CD4-positive, alpha-beta T cell (primary cell): ENCODE measurements at regions not wholly inside any gene's neighbourhood (a gene's known extent, or its start where the extent isn't known, plus 50 kb on each side); places are given as distances from the start of the nearest gene placed in this dataset.

ENCODE experiments used
- ATAC-seq: fragments of 200-7000 bp; cut with Tn5 transposase; one replicate; pipeline ENCODE4 v1.10.0; 2022; ENCODE audit warnings: mild to moderate bottlenecking; ENCODE audit not compliant: poor library complexity
- CTCF ChIA-PET: fragments of 350-600 bp; sonication (Branson Sonifier 250); formaldehyde crosslinking; loops from one replicate; lab custom pipeline; 2021; ENCODE audit warnings: antibody characterized with exemption, inconsistent platforms; lab: Charles Lee
- POLR2A ChIA-PET: fragments of 350-600 bp; sonication (Branson Sonifier 250); formaldehyde crosslinking; loops from one replicate; lab custom pipeline; 2021; ENCODE audit warnings: antibody characterized with exemption, inconsistent platforms; lab: Charles Lee
- DNase-seq, 14 experiments: peaks; one replicate each; pipeline ENCODE4 v3.0.0-alpha.2; 2013 to 2020; ENCODE audit warnings: mixed read lengths in 2 of 14
- H3K27ac ChIP-seq, 2 donors: one replicate each; pipeline versions ENCODE4 v1.5.1 to v1.7.0; 2013; ENCODE audit warnings: low read length in 2 of 2, low read depth in 1 of 2, mild to moderate bottlenecking in 1 of 2
- H3K27me3 ChIP-seq, 2 experiments: 1 replicate in 1 of 2; 2 replicates in 1 of 2; pipeline versions ENCODE4 v1.6.1 to v1.7.0; 2013; ENCODE audit warnings: low read length in 2 of 2, control low read depth in 1 of 2, mild to moderate bottlenecking in 1 of 2, moderate library complexity in 1 of 2; ENCODE audit not compliant: insufficient read depth in 2 of 2, control insufficient read depth in 1 of 2
- H3K36me3 ChIP-seq: one replicate; pipeline ENCODE4 v1.6.1; 2013; ENCODE audit warnings: low read length, control low read depth; ENCODE audit not compliant: insufficient read depth
- H3K4me1 ChIP-seq: one replicate; pipeline ENCODE4 v1.6.1; 2013; ENCODE audit warnings: low read length, control low read depth; ENCODE audit not compliant: insufficient read depth
- H3K4me3 ChIP-seq: one replicate; pipeline ENCODE4 v1.5.1; 2013; ENCODE audit warnings: mild to moderate bottlenecking, low read length, moderate library complexity
- H3K9me3 ChIP-seq, 2 experiments: 1 replicate in 1 of 2; 2 replicates in 1 of 2; pipeline versions ENCODE4 v1.6.1 to v1.7.0; 2013; ENCODE audit warnings: low read length in 2 of 2, mild to moderate bottlenecking in 2 of 2, control low read depth in 1 of 2, moderate library complexity in 1 of 2; ENCODE audit not compliant: control insufficient read depth in 1 of 2, insufficient read depth in 1 of 2
- H3K27ac Mint-ChIP-seq: one replicate; pipeline ENCODE4 v1.8.0; 2020; ENCODE audit warnings: mixed read lengths
- H3K27me3 Mint-ChIP-seq: one replicate; pipeline ENCODE4 v1.8.0; 2021; ENCODE audit warnings: mixed read lengths
- H3K36me3 Mint-ChIP-seq: one replicate; pipeline ENCODE4 v1.8.0; 2021; ENCODE audit warnings: low read depth, mixed read lengths
- H3K4me1 Mint-ChIP-seq: one replicate; pipeline ENCODE4 v1.8.0; 2021; ENCODE audit warnings: low read depth, mixed read lengths
- H3K4me3 Mint-ChIP-seq: one replicate; pipeline ENCODE4 v1.8.0; 2020; ENCODE audit warnings: mild to moderate bottlenecking, mixed read lengths
- H3K9me3 Mint-ChIP-seq: one replicate; pipeline ENCODE4 v1.8.0; 2020; ENCODE audit warnings: mixed read lengths
- CTCF ChIP-seq: fragments of 200-600 bp; IDR thresholded peaks from one replicate; pipeline ENCODE4 v1.8.0; 2022; ENCODE audit warnings: antibody characterized with exemption, mild to moderate bottlenecking
- intact Hi-C, 2 experiments: fragments of 100-400 bp; cut with DNase I in 1 of 2; cut with micrococcal nuclease in 1 of 2; formaldehyde crosslinking; loops; one replicate each; pipeline versions ENCODE4 v1.15.1 to v1.9.0; 2023 to 2025; cut with DNase I, micrococcal nuclease

DNA sequence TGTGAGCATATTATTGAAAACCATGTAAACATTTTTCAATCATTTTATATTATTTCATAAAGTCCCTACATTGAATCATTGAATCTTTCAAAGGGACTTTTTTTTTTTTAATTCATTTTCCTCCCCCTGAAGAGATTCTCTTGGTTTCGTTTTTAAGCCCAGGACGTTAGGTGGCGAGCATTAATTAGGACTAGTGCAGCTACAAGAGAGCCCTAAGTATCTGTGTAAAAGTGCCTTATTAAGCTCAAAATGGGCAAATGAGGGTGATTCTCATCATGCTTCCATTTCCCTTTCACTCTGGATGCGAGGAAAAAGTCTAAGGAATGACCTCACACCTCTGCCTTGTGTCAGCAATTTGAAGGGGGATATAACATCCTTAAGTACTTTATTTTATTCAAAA, 517.9 kb upstream of the ITGA1 start:
- intact Hi-C loops: no loop called here
- ChIA-PET POLR2A (no interaction called here), CTCF (no interaction called here)
- no peaks in the 10 kb centered on the region for H3K4me1 Mint-ChIP-seq
- no peak for ATAC-seq
- no peaks in the 10 kb centered on the region for H3K9me3 ChIP-seq
- no peaks in the 10 kb centered on the region for H3K27me3 Mint-ChIP-seq
- TF ChIP-seq CTCF: no peak
- H3K36me3 ChIP-seq: no peaks in the 10 kb centered on the region
- no peak overlapping the region for H3K4me3 ChIP-seq
- no peaks in the 10 kb centered on the region for H3K4me1 ChIP-seq
- no peak for DNase-seq
- H3K4me3 Mint-ChIP-seq: no peak overlapping the region
- no peak overlapping the region for H3K27ac Mint-ChIP-seq
- no peaks in the 10 kb centered on the region for H3K27me3 ChIP-seq
- H3K9me3 Mint-ChIP-seq: peaks cover 10% of the 10 kb centered on the region
- H3K36me3 Mint-ChIP-seq: no peaks in the 10 kb centered on the region
- H3K27ac ChIP-seq: no peak overlapping the region

DNA sequence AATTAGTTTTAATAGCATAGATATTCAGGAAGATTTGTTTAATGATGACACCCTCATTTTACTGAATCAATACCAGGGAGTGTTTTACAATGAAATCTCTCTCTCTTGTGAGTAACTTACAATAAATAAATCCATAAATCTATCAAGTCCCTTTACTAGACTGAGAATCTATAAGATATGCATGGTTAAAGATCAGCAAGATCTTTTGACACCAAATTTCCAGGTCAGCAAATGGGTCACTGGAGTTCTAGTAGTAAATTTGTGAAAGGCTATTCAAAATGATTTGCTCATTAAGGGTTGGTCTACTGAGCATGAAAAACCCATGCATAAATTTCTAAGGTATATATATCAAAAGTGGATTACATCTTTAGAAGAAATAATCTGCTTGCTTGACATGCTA, 512.1 kb upstream of the ITGA1 start:
- Histone ChIP-seq H3K27me3 (no peaks in the 10 kb centered on the region), H3K4me3 (no peak overlapping the region), H3K36me3 (no peaks in the 10 kb centered on the region), H3K27ac (no peak overlapping the region), H3K9me3 (peaks cover 0 to 4% of the 10 kb centered on the region in 2 experiments), H3K4me1 (no peaks in the 10 kb centered on the region)
- no peak for DNase-seq
- H3K27ac Mint-ChIP-seq: no peak overlapping the region
- no peak for TF ChIP-seq CTCF
- no peaks in the 10 kb centered on the region for H3K36me3 Mint-ChIP-seq
- POLR2A ChIA-PET: no interaction called here
- no peaks in the 10 kb centered on the region for H3K4me1 Mint-ChIP-seq
- H3K27me3 Mint-ChIP-seq: no peaks in the 10 kb centered on the region
- intact Hi-C loops: no loop called here
- CTCF ChIA-PET: no interaction called here
- H3K9me3 Mint-ChIP-seq: peaks cover 10% of the 10 kb centered on the region
- H3K4me3 Mint-ChIP-seq: no peak overlapping the region
- no peak for ATAC-seq

GRCh38 chr5:52277101-52277500, 510.6 kb upstream of the ITGA1 start:
- H3K36me3 Mint-ChIP-seq: no peaks in the 10 kb centered on the region
- no peak overlapping the region for H3K27ac ChIP-seq
- intact Hi-C loops: no loop called here
- no peaks in the 10 kb centered on the region for H3K27me3 ChIP-seq
- no peak for TF ChIP-seq CTCF
- ATAC-seq (no peak), DNase-seq (no peak)
- no peaks in the 10 kb centered on the region for H3K4me1 Mint-ChIP-seq
- peaks cover 0 to 4% of the 10 kb centered on the region in 2 experiments for H3K9me3 ChIP-seq
- H3K9me3 Mint-ChIP-seq: peaks cover 7% of the 10 kb centered on the region
- POLR2A ChIA-PET: no interaction called here
- no peak overlapping the region for H3K4me3 ChIP-seq
- no peaks in the 10 kb centered on the region for H3K4me1 ChIP-seq
- no peak overlapping the region for H3K27ac Mint-ChIP-seq
- H3K27me3 Mint-ChIP-seq: no peaks in the 10 kb centered on the region
- no peaks in the 10 kb centered on the region for H3K36me3 ChIP-seq
- CTCF ChIA-PET: no interaction called here
- no peak overlapping the region for H3K4me3 Mint-ChIP-seq
